MM.1S (cell line): ENCODE measurements at regions not wholly inside any gene's neighbourhood (a gene's known extent, or its start where the extent isn't known, plus 50 kb on each side); places are given as distances from the start of the nearest gene placed in this dataset.

Source experiments
- CTCF ChIP-seq: fragments of 300-600 bp; sonication (generic); IDR thresholded peaks from 2 replicates; pipeline ENCODE4 v1.5.1; 2016; ENCODE audit warnings: antibody characterized with exemption, low read length, mixed read lengths
- EZH2 ChIP-seq: fragments of 300-600 bp; sonication (generic); optimal IDR thresholded peaks from 2 replicates; pipeline ENCODE3; 2017; ENCODE audit warnings: low read depth, mild to moderate bottlenecking, antibody characterized with exemption, low read length, mixed read lengths
- EZH2phosphoT487 ChIP-seq: fragments of 300-600 bp; sonication (generic); IDR thresholded peaks from 2 replicates; pipeline ENCODE4 v1.6.1; 2018; ENCODE audit warnings: antibody characterized with exemption, low read length

- TF ChIP-seq CTCF = no peak
- no peak for TF ChIP-seq EZH2
- no peak for TF ChIP-seq EZH2phosphoT487
These were observed 79.8 kb upstream of the SESTD1 start for GRCh38 chr2:179344280-179344964.
